ENCODE measurements at regions not wholly inside any gene's neighbourhood (a gene's known extent, or its start where the extent isn't known, plus 50 kb on each side); places are given as distances from the start of the nearest gene placed in this dataset.

DNA sequence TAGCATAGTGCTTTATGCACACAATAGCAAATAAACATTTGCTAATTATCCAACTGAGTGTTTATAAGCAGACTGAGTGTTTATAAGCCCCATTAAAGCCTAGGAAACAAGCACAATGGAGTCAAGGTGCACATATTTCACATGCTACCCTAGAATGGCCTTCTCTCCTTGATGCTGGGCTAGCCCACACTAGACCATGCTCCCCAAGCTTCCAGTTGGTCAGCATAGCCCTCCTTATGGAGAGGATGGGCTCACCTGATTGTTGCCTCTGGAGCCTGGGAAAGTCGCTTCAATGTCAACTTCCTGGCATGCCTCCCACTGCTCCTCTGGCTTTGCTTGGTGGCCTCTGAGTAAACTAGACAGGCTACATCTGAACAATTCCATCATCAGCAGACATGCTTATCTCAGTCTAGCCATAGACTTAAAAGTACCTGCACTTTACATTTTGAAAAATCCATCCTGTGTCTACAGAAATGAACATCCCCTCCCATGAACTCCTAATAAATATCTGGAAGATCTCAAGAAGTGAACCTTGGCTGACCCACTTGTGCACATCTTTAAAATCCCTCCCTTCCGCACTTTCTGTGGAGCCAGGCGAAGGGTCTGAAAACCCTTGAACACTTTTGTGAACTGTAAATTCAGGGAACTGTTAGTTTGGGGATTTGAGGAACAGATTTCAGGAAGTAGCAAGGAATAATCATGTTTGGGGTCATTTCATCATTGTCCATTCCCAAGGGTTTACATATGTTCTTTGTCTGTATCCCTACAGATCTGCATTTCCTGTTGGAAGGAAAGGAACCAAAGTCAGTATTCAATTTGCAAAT lies 486.6 kb downstream of the ARHGEF28 start:
- H3K27ac ChIP-seq: no peak overlapping the region
- no peaks in the 10 kb centered on the region for H3K27me3 ChIP-seq
- 88 to 97% methylated on average over 3 of the region's 3 CpGs for WGBS, 2 donors
- H3K4me3 ChIP-seq: no peak overlapping the region
- no peaks in the 10 kb centered on the region for H3K36me3 ChIP-seq (ENCODE audit: low read depth, missing control alignments)
- no peaks in the 10 kb centered on the region for H3K4me1 ChIP-seq
- intact Hi-C loops (cut with DNase I; ENCODE audit: low total_unique reads): no loop called here
- TF ChIP-seq, protein P1, sequence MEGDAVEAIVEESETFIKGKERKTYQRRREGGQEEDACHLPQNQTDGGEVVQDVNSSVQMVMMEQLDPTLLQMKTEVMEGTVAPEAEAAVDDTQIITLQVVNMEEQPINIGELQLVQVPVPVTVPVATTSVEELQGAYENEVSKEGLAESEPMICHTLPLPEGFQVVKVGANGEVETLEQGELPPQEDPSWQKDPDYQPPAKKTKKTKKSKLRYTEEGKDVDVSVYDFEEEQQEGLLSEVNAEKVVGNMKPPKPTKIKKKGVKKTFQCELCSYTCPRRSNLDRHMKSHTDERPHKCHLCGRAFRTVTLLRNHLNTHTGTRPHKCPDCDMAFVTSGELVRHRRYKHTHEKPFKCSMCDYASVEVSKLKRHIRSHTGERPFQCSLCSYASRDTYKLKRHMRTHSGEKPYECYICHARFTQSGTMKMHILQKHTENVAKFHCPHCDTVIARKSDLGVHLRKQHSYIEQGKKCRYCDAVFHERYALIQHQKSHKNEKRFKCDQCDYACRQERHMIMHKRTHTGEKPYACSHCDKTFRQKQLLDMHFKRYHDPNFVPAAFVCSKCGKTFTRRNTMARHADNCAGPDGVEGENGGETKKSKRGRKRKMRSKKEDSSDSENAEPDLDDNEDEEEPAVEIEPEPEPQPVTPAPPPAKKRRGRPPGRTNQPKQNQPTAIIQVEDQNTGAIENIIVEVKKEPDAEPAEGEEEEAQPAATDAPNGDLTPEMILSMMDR (IDR thresholded peaks at IDR 0.05): no peak
- no peak for TF ChIP-seq POLR2A (IDR thresholded peaks at IDR 0.05)
- DNase-seq: no peak
- H3K9me3 ChIP-seq: no peaks in the 10 kb centered on the region

DNA sequence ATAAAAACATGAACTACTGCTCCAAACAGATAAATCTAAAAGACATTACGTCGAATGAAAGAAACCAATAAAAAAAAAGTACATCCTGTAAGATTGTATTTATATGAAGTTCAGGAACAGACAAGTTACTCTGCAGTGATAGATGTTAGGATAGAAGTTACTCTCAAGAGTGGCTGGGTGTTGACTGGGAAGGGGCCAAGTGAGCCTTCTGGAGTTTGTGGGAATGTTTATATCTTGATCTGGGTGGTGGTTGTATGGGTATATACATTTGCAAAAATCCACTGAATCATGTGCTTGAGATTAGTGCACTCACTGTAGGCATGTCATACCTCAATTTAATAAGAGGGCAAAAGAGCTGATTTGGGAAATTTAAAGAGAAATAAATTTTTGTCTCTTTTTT lies 485.8 kb downstream of the ARHGEF28 start:
- no peaks in the 10 kb centered on the region for H3K36me3 ChIP-seq (ENCODE audit: low read depth, missing control alignments)
- no peaks in the 10 kb centered on the region for H3K9me3 ChIP-seq
- H3K27ac ChIP-seq: no peak overlapping the region
- WGBS, 2 donors: 68 to 74% methylated on average over 2 of the region's 2 CpGs
- no peak for DNase-seq
- H3K4me3 ChIP-seq: no peak overlapping the region
- no peaks in the 10 kb centered on the region for H3K27me3 ChIP-seq
- no peaks in the 10 kb centered on the region for H3K4me1 ChIP-seq
- intact Hi-C loops (cut with DNase I; ENCODE audit: low total_unique reads): no loop called here
- TF ChIP-seq POLR2A (IDR thresholded peaks at IDR 0.05): no peak
- TF ChIP-seq, protein P1 (IDR thresholded peaks at IDR 0.05): no peak

DNA sequence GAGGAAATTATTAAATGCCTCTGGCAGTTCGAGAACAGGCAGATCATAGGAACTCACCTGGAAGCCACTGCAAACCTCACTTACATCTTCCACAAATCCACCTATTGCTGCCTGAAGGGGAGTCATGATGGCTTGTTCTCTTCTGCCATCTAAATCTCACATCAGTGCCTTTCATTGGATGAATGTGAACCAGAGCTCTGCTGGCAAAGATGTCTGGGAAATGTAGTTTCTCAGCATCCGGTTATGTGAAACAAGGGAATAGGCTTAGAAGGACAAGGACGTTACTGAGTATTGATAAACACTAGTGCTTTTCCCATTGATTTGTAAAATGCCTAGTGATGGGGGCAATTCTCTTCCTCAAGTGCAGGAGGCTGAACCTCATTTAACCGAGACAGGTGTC lies 483.3 kb downstream of the ARHGEF28 start:
- no peak for DNase-seq
- Histone ChIP-seq H3K36me3 (ENCODE audit: low read depth, missing control alignments) (no peaks in the 10 kb centered on the region), H3K4me1 (peaks cover 8% of the 10 kb centered on the region), H3K4me3 (no peak overlapping the region), H3K27ac (no peak overlapping the region), H3K27me3 (no peaks in the 10 kb centered on the region), H3K9me3 (no peaks in the 10 kb centered on the region)
- no peak for TF ChIP-seq POLR2A (IDR thresholded peaks at IDR 0.05)
- TF ChIP-seq, protein P1 (IDR thresholded peaks at IDR 0.05): no peak
- 88 to 93% methylated on average over 4 of the region's 4 CpGs for WGBS, 2 donors
- intact Hi-C loops (cut with DNase I; ENCODE audit: low total_unique reads): no loop called here

DNA sequence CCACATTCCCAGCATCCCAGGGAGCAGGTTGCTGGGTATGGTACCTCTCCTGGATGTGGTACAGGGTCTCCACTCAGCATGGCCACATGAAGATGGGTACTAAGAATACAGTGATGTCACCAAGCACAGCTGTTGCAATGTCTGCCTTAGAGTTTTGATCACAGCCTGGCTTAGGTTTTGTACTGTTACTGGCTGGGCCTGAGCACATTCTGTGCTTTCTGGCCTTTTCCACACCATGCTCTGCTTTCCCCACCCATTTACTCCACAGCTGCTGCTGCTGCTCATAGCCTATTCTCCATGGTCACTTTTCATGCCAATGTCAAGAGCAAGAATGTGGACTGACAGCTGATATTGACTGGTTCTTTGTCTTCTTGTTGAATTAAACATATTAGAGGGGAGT lies 481.9 kb downstream of the ARHGEF28 start:
- intact Hi-C loops (cut with DNase I; ENCODE audit: low total_unique reads): no loop called here
- Histone ChIP-seq H3K9me3 (no peaks in the 10 kb centered on the region), H3K36me3 (ENCODE audit: low read depth, missing control alignments) (no peaks in the 10 kb centered on the region), H3K4me3 (no peak overlapping the region), H3K4me1 (peaks cover 8% of the 10 kb centered on the region), H3K27me3 (no peaks in the 10 kb centered on the region), H3K27ac (peak overlapping the region in 1 of 2 donors; percentile 67)
- no peak for TF ChIP-seq POLR2A (IDR thresholded peaks at IDR 0.05)
- TF ChIP-seq, protein P1 (IDR thresholded peaks at IDR 0.05): no peak
- peak; percentile 61 for DNase-seq

Measured in testis (tissue), 2 donors.